T-helper 22 cell (primary cell): ENCODE measurements at regions not wholly inside any gene's neighbourhood (a gene's known extent, or its start where the extent isn't known, plus 50 kb on each side); places are given as distances from the start of the nearest gene placed in this dataset.
"Not testable (repeated sequence)": the region's sequence is repeated elsewhere in the genome, so short reads cannot be mapped to it uniquely, and the experiment has no call there.

Experiments used
- DNase-seq: peaks from one replicate; pipeline ENCODE4 v3.0.0-alpha.2; 2020; ENCODE audit warnings: low read depth

- no peak for DNase-seq
Observed at GRCh38 chr13:84744203-84744602, 861.9 kb upstream of the SLITRK1 start.

- no peak for DNase-seq
Observed at GRCh38 chr13:84741253-84741652, 859.0 kb upstream of the SLITRK1 start.

DNA sequence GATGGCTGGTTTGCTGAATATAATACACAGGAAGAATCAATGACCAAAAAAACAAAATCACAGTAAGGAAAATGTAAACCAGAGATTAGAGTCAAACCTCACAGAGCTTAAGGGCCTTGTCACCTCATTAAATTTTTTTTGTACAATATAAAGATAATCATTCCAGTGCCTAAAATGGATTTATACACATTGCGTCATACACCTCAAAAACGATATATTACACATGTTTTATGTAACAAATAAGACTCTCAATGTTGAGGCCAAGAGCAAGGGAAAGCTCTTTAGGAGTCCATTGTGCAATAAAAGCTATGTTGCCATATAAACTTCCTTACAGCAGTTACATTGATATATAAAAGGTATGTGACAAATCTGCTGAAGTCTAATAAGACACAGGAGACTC is 856.7 kb upstream of the SLITRK1 start:
- no peak for DNase-seq

GRCh38 chr13:84737661-84738060 is 855.4 kb upstream of the SLITRK1 start:
- no peak for DNase-seq

GRCh38 chr13:84730376-84730775 is 848.1 kb upstream of the SLITRK1 start:
- no peak for DNase-seq

- no peak for DNase-seq
Observed at GRCh38 chr13:84705982-84706710, 823.9 kb upstream of the SLITRK1 start.

DNA sequence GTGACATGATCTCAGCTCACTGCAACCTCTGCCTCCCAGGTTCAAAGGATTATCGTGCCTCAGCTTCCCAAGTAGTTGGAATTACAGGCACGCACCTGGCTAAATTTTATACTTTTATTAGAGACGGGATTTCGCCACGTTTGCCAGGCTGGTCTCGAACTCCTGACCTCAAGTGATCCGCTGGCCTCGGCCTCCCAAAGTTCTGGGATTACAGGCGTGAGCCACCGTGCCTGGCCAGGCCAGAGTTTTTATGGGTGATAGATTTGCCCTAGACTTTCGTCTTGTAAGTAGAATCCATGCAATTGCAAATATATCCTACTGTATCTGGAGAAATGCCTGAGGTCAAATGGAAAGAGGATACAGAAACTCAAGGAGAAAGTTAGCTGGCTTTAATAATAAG is 819.9 kb upstream of the SLITRK1 start:
- DNase-seq: no peak

DNA sequence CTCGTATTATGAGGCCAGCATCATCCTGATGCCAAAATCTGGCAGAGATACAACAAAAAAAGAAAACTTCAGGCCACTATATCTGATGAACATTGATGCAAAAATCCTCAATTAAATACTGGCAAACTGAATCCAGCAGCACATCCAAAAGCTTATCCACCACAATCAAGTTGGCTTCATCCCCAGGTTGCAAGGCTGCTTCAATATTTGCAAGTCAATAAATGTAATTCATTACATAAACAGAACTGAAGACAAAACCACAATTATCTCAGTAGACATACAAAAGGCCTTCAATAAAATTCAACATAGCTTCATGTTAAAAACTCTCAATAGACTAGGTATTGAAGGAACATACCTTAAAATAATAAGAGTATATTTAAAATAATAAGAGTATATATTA is 815.3 kb upstream of the SLITRK1 start:
- DNase-seq: not testable (repeated sequence)

DNA sequence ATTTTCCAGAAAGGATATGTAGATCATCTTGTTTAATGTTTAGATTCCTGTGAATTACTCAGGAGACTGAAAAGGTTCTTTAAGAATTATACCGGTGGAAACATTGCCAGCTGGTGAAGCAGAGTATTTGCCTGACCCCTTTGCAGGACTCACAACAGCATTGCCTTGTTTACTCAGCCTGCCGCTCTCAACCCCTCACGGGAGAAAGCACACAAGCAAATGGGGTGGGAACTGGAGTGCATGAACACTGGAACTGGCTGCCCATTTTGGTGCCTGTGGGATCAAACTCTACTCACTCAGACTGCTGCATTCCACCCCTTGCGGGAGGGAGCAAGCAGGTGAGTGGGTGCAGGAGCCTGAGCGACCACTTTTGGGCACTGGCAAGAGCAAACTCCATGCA is 804.7 kb upstream of the SLITRK1 start:
- no peak for DNase-seq

- no peak for DNase-seq
Observed at GRCh38 chr13:84686458-84686857, 804.2 kb upstream of the SLITRK1 start.

- no peak for DNase-seq
Observed at GRCh38 chr13:84684804-84685203, 802.5 kb upstream of the SLITRK1 start.

GRCh38 chr13:84684048-84684662 is 801.9 kb upstream of the SLITRK1 start:
- no peak for DNase-seq

DNA sequence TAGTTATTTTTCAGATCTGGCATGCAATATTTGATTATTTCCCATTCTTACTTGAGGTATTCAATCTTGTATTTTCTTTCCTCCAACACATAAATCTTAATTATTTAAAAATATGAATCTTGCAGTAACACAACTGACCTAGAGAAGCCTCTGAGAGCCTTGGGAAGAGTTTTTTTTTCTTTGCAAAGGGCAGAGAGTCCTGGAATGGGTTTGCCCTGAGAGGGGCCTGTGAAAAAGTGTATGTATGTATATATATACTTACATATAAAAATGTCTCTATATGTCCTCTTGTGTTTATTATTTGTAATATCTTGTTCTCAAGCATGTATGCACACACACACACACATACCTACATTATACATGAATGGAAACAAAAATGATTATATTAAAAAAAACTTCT is 801.2 kb upstream of the SLITRK1 start:
- DNase-seq: no peak

GRCh38 chr13:84677836-84678235 is 795.6 kb upstream of the SLITRK1 start:
- DNase-seq: no peak

DNA sequence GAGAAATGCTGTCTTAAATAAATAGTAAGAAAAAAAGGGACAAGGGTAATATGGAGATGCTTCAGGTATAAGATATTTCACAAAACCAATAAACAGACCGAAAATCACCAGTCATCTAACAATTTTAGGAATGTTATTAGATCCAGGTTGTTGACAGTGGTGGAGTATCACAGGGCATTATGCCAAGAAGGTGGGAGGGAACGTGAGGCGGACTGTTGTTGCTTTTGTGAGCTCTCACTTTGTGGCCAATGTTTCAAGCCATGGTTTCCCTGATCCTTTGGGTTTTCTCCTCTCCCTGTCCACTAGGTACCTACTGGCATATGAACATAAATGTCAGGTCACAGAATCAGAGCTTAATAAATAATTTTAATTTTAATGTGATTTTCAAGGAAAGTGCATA is 790.3 kb upstream of the SLITRK1 start:
- no peak for DNase-seq

- DNase-seq: no peak
Observed at GRCh38 chr13:84670245-84670644, 788.0 kb upstream of the SLITRK1 start.

- DNase-seq: no peak
Observed at GRCh38 chr13:84668637-84669036, 786.4 kb upstream of the SLITRK1 start.

GRCh38 chr13:84662491-84662890 is 780.2 kb upstream of the SLITRK1 start:
- DNase-seq: no peak

- no peak for DNase-seq
Observed at GRCh38 chr13:84661718-84662117, 779.4 kb upstream of the SLITRK1 start.

GRCh38 chr13:84659359-84659661 is 777.0 kb upstream of the SLITRK1 start:
- no peak for DNase-seq

- no peak for DNase-seq
Observed at GRCh38 chr13:84658491-84659358, 776.5 kb upstream of the SLITRK1 start.

DNA sequence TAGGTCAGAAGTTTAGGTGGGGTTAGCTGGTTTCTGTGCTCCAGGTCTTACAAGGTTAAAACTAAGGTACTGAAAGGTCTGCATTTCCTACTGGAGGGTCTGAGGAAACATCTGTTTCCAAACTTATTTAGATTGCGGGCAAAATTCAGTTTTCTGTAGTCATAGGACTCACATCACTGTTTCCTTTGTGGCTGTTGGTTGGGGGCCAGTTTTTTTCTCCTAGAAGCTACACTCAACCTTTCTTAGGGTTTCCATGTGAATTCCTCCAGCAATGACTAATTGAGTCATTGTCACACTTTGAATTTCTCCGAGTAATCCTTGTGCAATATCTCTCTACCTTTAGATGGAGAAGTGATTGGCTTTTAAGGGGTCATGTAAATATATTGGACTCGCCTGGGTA is 773.4 kb upstream of the SLITRK1 start:
- no peak for DNase-seq

DNA sequence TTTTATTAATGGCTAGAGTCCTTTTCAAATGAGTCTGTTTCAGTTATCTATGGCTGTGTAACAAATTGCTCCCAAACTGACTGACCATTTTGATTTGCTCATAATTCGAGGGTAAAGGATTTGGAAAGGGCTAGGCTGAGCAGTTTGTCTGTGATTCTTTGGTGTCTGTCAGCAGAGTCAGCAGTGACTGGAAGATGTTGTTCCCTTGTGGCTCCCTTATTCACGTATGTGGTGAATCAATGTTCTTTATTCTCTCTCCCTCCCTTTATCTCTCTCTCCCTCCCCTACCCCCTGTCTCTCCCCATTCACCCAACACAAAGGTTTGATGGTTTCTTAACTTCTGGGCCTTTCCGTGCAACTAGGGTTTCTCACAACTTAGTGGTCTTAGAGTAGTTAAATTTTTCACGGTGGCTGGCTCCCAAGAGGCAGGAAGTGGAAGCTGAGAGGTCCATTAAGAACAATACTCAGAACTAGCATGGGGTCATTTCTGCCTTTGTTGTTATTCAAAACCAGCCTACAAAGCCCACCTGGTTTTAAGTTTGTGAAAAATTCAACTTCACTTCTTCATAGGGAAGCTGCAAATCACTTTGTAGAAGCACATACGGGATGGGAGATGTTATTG is 772.5 kb upstream of the SLITRK1 start:
- DNase-seq: no peak
